Neural progenitor cell (in vitro differentiated cells): ENCODE measurements at regions not wholly inside any gene's neighbourhood (a gene's known extent, or its start where the extent isn't known, plus 50 kb on each side); places are given as distances from the start of the nearest gene placed in this dataset.

Experiments used
- CTCF ChIP-seq: fragments of 200-600 bp; sonication (generic); IDR thresholded peaks from 2 replicates; pipeline ENCODE4 v1.5.1; 2017; ENCODE audit warnings: antibody characterized with exemption, mild to moderate bottlenecking
- EZH2 ChIP-seq: fragments of 200-600 bp; sonication (generic); IDR thresholded peaks from 2 replicates; pipeline ENCODE4 v1.6.1; 2017; ENCODE audit warnings: antibody characterized with exemption, mild to moderate bottlenecking, moderate library complexity

GRCh38 chr7:17013204-17013603 lies 131.4 kb upstream of the AGR3 start:
- TF ChIP-seq CTCF = no peak
- no peak for TF ChIP-seq EZH2
